KMS-11 (cell line): ENCODE measurements at regions not wholly inside any gene's neighbourhood (a gene's known extent, or its start where the extent isn't known, plus 50 kb on each side); places are given as distances from the start of the nearest gene placed in this dataset.

Source experiments
- H2AFZ ChIP-seq: fragments of 200-600 bp; sonication (generic); 2 replicates; pipeline ENCODE4 v1.6.1; 2016; ENCODE audit warnings: antibody characterized with exemption, mixed run types, low read depth
- H3K27ac ChIP-seq: fragments of 200-600 bp; sonication (generic); 2 replicates; pipeline ENCODE4 v1.6.1; 2016; ENCODE audit warnings: mild to moderate bottlenecking, mixed run types
- H3K27me3 ChIP-seq: fragments of 200-600 bp; sonication (generic); 2 replicates; pipeline ENCODE4 v1.6.1; 2017; ENCODE audit warnings: mild to moderate bottlenecking, low read depth, mixed run types, moderate library complexity; ENCODE audit not compliant: insufficient read depth
- H3K36me3 ChIP-seq: fragments of 200-600 bp; sonication (generic); 2 replicates; pipeline ENCODE4 v1.6.1; 2017; ENCODE audit warnings: mild to moderate bottlenecking, mixed run types; ENCODE audit not compliant: insufficient read depth
- H3K4me1 ChIP-seq: fragments of 200-600 bp; sonication (generic); 2 replicates; pipeline ENCODE4 v1.6.1; 2016; ENCODE audit warnings: mild to moderate bottlenecking, low read depth, mixed run types; ENCODE audit not compliant: poor library complexity, severe bottlenecking
- H3K4me2 ChIP-seq: fragments of 200-600 bp; sonication (generic); 2 replicates; pipeline ENCODE4 v1.7.0; 2016; ENCODE audit warnings: mild to moderate bottlenecking, mixed run types
- H3K4me3 ChIP-seq: fragments of 200-600 bp; sonication (generic); IDR thresholded peaks from 2 replicates; pipeline ENCODE4 v1.6.1; 2017; ENCODE audit warnings: low read depth, low read length, mixed read lengths; ENCODE audit not compliant: insufficient read depth
- H3K79me2 ChIP-seq: fragments of 200-600 bp; sonication (generic); 2 replicates; pipeline ENCODE4 v1.6.1; 2016; ENCODE audit warnings: low read depth, mixed run types; ENCODE audit not compliant: insufficient read depth
- H3K9ac ChIP-seq: fragments of 200-600 bp; sonication (generic); 2 replicates; pipeline ENCODE4 v1.6.1; 2016; ENCODE audit warnings: mild to moderate bottlenecking, mixed run types
- H4K20me1 ChIP-seq: fragments of 200-600 bp; sonication (generic); 2 replicates; pipeline ENCODE4 v1.6.1; 2016; ENCODE audit warnings: mild to moderate bottlenecking, mixed run types; ENCODE audit not compliant: insufficient read depth
- TF ChIP-seq, protein P1 (sequence below): fragments of 200-600 bp; sonication (generic); conservative IDR thresholded peaks from 2 replicates; pipeline ENCODE4 v1.6.1; 2017; ENCODE audit warnings: low read depth, mild to moderate bottlenecking, antibody characterized with exemption, low read length, moderate library complexity, mixed read lengths

DNA sequence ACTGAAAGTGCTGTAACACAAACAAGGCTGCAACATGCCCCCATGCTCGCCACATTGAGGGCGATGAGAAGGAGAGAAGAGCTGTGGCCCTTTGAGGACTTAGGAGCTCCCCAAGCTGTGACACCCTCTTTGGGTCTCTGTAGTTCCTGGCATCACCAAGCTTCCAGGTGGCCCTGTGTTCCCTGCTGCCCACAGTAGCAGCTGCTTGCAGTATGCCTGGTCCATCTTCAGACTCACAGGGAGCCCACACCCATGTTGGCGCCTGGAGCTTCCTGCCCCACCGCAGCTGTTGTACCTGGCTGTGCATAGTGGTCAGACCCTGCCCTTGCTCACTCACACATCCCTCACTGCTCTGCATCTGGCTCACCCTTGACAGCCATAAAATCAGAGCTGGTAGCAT lies 401.2 kb upstream of the NRG3 start:
- Histone ChIP-seq H3K27ac (no peak overlapping the region), H3K4me2 (no peak overlapping the region), H3K4me3 (no peak overlapping the region), H2AFZ (no peak overlapping the region), H3K4me1 (no peaks in the 10 kb centered on the region), H3K36me3 (no peaks in the 10 kb centered on the region), H3K27me3 (no peaks in the 10 kb centered on the region), H3K79me2 (no peaks in the 10 kb centered on the region), H4K20me1 (no peaks in the 10 kb centered on the region), H3K9ac (no peak overlapping the region)
- TF ChIP-seq, protein P1, sequence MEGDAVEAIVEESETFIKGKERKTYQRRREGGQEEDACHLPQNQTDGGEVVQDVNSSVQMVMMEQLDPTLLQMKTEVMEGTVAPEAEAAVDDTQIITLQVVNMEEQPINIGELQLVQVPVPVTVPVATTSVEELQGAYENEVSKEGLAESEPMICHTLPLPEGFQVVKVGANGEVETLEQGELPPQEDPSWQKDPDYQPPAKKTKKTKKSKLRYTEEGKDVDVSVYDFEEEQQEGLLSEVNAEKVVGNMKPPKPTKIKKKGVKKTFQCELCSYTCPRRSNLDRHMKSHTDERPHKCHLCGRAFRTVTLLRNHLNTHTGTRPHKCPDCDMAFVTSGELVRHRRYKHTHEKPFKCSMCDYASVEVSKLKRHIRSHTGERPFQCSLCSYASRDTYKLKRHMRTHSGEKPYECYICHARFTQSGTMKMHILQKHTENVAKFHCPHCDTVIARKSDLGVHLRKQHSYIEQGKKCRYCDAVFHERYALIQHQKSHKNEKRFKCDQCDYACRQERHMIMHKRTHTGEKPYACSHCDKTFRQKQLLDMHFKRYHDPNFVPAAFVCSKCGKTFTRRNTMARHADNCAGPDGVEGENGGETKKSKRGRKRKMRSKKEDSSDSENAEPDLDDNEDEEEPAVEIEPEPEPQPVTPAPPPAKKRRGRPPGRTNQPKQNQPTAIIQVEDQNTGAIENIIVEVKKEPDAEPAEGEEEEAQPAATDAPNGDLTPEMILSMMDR = no peak

DNA sequence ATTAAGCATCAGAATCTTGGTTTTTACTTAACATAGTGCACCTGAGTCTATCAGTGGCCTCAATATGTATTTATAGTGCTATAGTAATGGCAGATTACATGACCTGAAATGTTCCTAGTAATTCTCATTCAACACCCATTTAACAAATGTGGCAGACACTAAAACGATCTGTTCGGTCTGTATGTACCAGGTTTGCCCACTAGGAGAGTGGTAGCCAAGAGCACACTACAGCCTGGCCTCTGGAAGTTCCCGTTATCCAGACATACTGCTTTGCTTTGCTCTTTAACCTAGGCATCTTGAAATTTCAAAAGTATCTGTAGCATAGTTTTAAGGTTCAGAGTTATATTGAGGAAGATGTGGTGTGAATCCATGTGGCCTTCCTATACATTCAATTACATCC lies 395.7 kb upstream of the NRG3 start:
- Histone ChIP-seq H3K4me3 (no peak overlapping the region), H3K27ac (no peak overlapping the region), H3K4me1 (no peaks in the 10 kb centered on the region), H3K9ac (no peak overlapping the region), H3K79me2 (no peaks in the 10 kb centered on the region), H3K36me3 (no peaks in the 10 kb centered on the region), H3K27me3 (no peaks in the 10 kb centered on the region), H4K20me1 (no peaks in the 10 kb centered on the region), H3K4me2 (no peak overlapping the region), H2AFZ (no peak overlapping the region)
- TF ChIP-seq, protein P1 = no peak

DNA sequence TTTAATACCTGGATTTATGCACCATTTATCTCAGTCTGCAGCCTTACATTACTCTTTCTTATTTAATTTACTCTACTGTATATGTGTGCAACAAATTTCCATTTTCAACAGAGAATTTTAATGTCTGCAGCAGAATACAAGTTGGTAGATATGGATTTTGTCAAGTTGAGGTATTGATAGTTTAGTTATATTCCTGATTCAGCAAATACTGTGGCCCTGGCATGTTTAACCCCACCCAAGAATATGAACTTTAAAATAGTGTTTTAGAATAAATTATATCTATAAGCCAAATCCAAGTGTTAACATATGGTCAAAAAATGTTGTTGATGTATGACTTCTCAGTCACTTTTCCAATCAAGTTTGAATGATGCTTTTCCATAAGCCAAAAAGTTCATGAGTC lies 378.4 kb upstream of the NRG3 start:
- Histone ChIP-seq H3K27me3 (no peaks in the 10 kb centered on the region), H3K27ac (no peak overlapping the region), H3K4me2 (no peak overlapping the region), H3K36me3 (no peaks in the 10 kb centered on the region), H3K79me2 (no peaks in the 10 kb centered on the region), H3K4me3 (no peak overlapping the region), H3K9ac (no peak overlapping the region), H4K20me1 (no peaks in the 10 kb centered on the region), H2AFZ (no peak overlapping the region), H3K4me1 (no peaks in the 10 kb centered on the region)
- TF ChIP-seq, protein P1 = no peak

DNA sequence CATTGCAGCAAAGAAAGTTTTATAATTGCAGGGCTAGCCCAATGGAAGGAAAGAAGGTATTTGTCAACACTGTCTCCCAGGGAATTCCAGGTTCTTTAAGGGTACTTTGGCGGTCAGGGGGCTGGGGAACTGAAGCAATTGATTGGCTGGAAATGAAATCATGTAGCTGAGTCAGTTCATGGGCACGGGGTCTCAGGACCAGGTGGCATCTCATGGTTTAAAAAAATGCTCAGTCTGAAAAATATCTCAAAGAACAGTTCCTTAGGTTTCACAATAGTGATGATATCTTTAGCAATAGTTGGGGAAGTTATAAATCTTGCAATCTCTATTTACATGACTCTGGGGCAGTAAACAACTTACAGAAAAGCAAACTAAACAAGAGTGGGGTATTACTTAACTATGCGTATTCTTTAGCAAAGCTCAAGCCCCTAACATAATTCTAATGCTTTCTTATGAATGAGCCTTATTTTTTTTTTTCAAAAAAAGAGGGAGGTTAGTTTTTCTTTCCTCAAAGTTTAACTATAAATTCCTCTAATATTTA lies 376.9 kb upstream of the NRG3 start:
- H3K36me3 ChIP-seq = no peaks in the 10 kb centered on the region
- H3K4me3 ChIP-seq = no peak overlapping the region
- H3K27me3 ChIP-seq = no peaks in the 10 kb centered on the region
- H3K79me2 ChIP-seq = no peaks in the 10 kb centered on the region
- no peak overlapping the region for H3K4me2 ChIP-seq
- no peak overlapping the region for H3K9ac ChIP-seq
- no peaks in the 10 kb centered on the region for H4K20me1 ChIP-seq
- no peaks in the 10 kb centered on the region for H3K4me1 ChIP-seq
- TF ChIP-seq, protein P1 = no peak
- H3K27ac ChIP-seq = no peak overlapping the region
- H2AFZ ChIP-seq = no peak overlapping the region
